CD4-positive, alpha-beta T cell treated with Interleukin-15 for 1 hour (primary cell): ENCODE measurements at regions not wholly inside any gene's neighbourhood (a gene's known extent, or its start where the extent isn't known, plus 50 kb on each side); places are given as distances from the start of the nearest gene placed in this dataset.

ENCODE experiments used
- DNase-seq: peaks from one replicate; pipeline ENCODE4 v3.0.0-alpha.2; 2020

DNA sequence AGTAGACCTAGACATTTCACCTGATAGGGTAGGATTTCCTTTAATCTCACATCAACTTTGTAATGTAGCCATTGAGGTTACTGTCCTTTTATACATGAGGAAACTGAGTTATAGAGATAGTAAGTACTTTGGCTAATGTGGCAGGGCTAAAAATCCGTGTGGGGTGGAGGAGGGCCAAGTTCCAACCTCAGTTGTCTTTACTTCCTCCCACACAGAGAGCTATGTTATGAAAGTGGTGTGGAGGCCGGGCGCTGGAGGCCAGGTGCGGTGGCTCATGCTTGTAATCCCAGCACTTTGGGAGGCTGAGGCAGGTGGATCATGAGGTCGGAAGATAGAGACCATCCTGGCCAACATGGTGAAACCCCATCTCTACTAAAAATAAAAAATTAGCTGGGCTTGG lies 173.3 kb downstream of the PALM2AKAP2 start:
- DNase-seq: no peak

DNA sequence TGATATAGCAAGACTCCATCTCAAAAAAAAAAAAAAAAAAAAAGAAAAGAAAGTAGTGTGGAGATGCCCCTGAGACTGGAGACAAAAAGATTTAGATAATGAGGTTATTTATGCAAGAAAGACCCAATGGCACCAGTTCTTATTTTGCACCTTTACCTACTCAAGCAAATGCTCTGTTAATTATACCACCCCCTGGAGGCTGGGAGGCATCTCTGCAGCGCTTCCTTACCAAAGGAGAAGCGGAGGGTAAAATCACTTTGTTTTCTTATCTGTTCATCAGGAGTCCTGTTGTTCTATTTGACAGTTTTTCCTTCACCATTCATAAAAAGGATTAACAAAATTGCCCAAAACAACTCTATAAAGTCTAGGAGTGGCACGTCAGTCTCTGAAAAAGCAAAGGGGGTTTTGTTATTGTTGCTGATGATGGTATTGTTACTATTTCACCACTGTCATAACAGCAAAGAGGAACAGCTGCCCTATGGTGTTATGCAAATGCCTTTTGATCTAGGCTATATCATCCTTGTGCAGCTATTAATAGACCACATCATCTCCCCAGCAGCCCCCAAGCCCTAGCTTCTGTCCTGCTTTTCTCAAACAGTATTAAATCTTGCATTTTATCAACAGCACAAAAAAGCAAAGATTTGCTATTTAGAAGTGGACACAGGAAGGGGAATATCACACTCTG lies 174.0 kb downstream of the PALM2AKAP2 start:
- no peak for DNase-seq

- no peak for DNase-seq
These were observed 176.9 kb downstream of the PALM2AKAP2 start for GRCh38 chr9:109956717-109957440.

DNA sequence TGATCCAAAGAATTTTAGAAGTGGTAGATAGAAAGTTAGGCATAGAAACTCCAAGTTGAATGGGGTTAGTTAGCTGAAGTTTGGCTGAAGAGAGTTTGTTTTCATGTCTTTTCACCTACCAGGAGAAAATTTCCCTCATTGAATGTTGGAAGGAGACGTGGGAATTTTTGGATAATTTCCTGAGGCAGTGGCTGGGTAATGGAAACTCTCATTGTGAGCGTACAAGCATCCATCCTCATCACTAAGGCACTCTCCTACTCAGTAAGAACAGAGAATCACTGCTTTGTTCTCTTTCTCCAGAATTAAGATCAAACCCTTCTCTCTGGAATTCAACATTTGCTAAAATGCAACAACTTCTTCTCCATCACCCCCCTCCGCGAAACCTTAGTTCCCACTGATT lies 179.7 kb downstream of the PALM2AKAP2 start:
- no peak for DNase-seq

GRCh38 chr9:109961626-109962025 lies 181.6 kb downstream of the PALM2AKAP2 start:
- no peak for DNase-seq

GRCh38 chr9:109962215-109962614 lies 182.2 kb downstream of the PALM2AKAP2 start:
- DNase-seq: no peak

DNA sequence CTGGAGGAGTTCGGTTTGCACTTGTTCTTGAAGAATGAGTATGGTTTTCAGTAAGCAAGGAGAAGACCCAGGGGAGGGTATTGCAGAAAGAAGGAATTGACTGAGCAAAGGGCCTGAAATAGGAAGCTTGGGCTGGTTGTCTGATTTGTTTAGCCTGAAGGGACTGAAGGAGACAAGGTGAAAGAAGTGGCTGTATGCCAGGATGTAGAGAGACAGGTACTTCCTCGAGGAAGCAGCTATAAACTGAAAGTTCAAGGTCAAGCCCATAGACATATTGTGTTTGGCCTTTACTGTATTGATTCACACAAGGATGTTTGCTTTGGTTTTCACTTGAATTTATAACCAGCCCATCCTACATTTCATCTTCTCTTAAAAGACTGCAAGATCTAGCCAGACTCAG lies 183.1 kb downstream of the PALM2AKAP2 start:
- DNase-seq: no peak

- peak; percentile 33 for DNase-seq
These were observed 186.8 kb downstream of the PALM2AKAP2 start for GRCh38 chr9:109966643-109967368.

GRCh38 chr9:109967651-109968642 lies 187.9 kb downstream of the PALM2AKAP2 start:
- DNase-seq: no peak

DNA sequence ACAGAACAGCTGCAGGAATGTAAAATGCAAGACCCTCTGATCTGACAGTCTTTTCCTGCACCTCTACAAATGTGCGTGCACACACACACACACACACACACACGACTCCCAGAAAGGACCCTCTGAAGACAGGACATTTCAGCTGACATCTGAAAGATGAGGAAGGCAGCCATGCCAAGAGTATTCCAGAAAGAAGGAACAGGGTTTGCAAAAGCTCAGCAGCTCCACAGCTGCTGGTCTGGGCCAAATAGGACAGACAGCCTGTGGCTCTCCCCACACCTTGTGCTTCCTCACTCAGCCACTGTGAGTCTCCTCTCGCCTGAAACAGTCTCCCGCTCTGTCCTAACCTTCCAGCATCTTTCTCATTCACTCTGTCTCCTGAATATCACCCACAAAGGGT lies 189.0 kb downstream of the PALM2AKAP2 start:
- DNase-seq: no peak

- DNase-seq: no peak
These were observed 189.7 kb downstream of the PALM2AKAP2 start for GRCh38 chr9:109969573-109970237.

DNA sequence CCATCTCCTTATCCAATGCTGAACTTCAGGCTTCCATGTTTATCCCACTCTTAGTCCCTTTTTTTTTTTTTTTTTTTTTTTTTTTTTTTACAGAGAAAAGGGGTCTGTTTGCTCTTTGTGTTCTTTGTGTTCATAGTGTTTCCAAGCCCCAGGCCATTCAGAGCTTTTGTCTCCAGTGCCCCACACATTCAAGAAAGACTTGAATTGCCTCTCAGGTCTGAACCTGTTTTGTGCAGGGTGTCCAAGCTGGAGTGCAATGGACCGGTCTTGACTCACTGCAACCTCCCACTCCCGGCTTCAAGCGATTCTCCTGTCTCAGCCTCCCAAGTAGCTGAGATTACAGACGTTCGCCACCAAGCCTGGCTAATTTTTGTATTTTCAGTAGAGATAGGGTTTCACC lies 191.2 kb downstream of the PALM2AKAP2 start:
- no peak for DNase-seq

DNA sequence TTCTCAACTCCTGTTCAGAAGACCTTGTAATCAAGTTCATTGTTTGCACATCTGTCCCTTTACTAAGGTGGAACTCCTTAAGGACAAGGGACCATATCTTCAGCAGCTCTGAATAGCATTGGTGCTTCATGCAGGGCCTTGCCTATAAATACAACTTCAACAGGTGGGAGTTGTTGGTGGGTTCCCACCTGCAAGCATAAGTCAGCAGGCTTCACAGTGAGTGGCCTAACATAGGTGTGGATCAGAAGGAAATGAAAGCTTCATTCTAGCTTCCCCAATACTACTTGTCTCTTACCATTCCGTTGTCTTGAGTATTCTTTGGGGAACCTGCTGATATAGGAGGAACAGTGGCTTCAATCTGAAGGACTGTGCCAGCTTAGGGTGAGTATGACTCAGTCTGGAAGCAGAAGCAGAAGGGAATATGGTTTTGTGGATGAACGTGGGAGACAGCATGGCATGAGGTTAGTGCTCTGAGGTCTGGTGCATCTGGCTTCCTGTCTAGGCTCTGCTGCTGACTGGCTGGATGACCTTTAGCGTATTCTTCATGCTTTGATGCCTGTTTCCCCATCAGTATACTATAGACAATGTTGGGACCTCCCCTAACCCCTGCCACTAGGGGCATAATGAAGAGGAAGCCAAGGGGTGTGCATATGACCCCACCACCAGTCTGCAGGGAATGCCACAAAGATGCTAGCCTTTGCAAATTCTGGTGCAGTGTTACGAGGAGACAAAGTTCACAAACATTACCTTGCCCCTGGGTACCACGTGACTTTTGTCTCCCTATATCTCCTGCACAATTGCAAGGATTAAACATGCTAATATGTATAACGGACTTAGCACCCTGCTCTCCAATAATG lies 192.3 kb downstream of the PALM2AKAP2 start:
- DNase-seq: peak; percentile 59

DNA sequence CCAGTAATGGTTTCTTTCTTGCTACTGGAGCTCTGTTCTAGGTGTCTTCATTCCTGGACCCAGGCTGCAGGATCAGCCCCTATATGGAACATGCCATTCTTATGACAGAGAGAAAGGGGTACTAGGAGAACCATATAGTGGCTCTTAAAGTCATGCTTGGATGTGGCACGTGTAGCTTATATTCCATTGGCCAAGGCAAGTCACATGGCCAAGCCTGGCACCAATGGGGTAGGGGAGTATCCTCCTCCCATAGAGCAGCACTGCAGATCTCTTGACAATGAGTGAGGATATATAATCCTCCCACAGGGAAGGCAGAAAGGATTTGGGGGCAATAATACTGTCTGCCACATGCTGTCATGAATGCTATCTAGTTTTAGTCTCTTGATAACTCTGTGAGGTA lies 193.3 kb downstream of the PALM2AKAP2 start:
- DNase-seq: no peak

GRCh38 chr9:109974143-109974917 lies 194.3 kb downstream of the PALM2AKAP2 start:
- peak; percentile 68 for DNase-seq

GRCh38 chr9:109974918-109975276 lies 194.9 kb downstream of the PALM2AKAP2 start:
- DNase-seq: no peak

GRCh38 chr9:109975574-109976295 lies 195.7 kb downstream of the PALM2AKAP2 start:
- no peak for DNase-seq

DNA sequence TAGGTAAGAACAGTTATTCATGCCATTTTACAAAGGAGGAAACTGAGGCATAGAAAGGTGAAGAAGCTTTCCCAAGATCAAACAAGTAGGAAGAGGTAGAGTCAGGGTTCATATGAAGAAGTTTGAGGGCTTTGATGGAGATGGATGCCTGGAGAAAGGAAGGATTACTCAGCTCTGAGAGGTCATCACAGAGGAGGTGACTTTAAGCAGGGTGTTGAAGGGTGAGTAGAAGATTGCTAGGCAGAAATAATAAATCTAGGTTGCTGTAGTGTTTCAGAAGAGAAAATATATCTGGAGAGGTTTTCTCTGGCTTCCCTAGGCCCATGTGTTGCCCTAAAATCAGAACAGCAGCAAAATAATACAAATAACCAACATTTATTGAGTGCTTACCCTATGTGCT lies 196.3 kb downstream of the PALM2AKAP2 start:
- no peak for DNase-seq

DNA sequence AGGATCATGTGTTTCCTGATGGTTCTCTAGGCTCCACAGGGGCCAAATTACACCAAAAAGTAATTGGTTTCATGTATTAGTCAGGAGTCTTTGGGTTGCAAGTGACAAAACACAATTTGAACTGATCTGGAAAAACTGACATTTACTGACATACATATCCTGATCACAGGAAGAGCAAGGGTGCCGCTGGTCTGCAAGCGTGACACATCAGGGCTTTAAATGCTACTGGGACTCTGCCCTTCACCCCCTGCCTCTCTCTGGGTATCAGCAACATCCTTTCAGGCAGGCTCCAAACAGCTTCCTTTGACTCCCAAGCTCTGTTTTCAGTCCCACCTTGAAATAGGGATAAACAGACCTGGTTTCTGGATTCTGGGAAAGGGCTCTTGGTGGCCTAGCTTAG lies 197.5 kb downstream of the PALM2AKAP2 start:
- no peak for DNase-seq

DNA sequence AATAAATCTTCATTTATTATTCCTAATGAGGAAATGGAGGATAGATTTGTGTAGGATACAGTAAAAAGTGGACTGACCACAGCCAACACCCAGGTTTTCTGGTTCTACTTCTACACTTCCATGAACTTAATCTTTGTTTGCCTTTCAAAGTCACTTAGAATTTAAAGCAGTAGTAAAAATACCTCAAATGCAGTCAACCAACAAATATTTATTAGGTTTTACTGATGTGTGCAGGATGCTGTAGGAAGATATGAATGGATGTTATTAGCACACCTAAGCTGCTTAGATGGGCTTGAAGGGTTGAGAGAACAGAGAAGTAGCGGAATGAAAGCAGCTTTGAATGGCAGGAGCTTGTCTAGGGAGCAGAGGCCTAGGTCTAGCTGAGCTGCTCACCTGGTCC lies 201.1 kb downstream of the PALM2AKAP2 start:
- no peak for DNase-seq
